ENCODE measurements at regions not wholly inside any gene's neighbourhood (a gene's known extent, or its start where the extent isn't known, plus 50 kb on each side); places are given as distances from the start of the nearest gene placed in this dataset.

- H2AFZ ChIP-seq (ENCODE audit: control insufficient read depth, low read length) = no peak overlapping the region
- DNase-seq (ENCODE audit: low read depth, low spot score) = no peak
- FAIRE-seq = no peak
- H3K9me1 ChIP-seq (ENCODE audit: control insufficient read depth, extremely low read depth, insufficient read depth, low read length) = no peaks in the 10 kb centered on the region
- H3K9me3 ChIP-seq (ENCODE audit: control insufficient read depth, low read depth, low read length) = no peaks in the 10 kb centered on the region
- H3K4me3 ChIP-seq (ENCODE audit: control insufficient read depth in 2 of 3, extremely low read depth in 1 of 3, insufficient read depth in 2 of 3, low read depth in 1 of 3, low read length in 3 of 3) = no peak overlapping the region
- TF ChIP-seq EZH2 (IDR thresholded peaks at IDR 0.05; ENCODE audit: low read length) = no peak
- TF ChIP-seq, protein P1, sequence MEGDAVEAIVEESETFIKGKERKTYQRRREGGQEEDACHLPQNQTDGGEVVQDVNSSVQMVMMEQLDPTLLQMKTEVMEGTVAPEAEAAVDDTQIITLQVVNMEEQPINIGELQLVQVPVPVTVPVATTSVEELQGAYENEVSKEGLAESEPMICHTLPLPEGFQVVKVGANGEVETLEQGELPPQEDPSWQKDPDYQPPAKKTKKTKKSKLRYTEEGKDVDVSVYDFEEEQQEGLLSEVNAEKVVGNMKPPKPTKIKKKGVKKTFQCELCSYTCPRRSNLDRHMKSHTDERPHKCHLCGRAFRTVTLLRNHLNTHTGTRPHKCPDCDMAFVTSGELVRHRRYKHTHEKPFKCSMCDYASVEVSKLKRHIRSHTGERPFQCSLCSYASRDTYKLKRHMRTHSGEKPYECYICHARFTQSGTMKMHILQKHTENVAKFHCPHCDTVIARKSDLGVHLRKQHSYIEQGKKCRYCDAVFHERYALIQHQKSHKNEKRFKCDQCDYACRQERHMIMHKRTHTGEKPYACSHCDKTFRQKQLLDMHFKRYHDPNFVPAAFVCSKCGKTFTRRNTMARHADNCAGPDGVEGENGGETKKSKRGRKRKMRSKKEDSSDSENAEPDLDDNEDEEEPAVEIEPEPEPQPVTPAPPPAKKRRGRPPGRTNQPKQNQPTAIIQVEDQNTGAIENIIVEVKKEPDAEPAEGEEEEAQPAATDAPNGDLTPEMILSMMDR (optimal IDR thresholded peaks at IDR 0.05 in 1 of 3, IDR thresholded peaks at IDR 0.05 in 1 of 3, conservative IDR thresholded peaks at IDR 0.05 in 1 of 3; ENCODE audit: extremely low read depth in 1 of 3, insufficient read depth in 2 of 3, low read length in 3 of 3) = no peak
- H3K27ac ChIP-seq (ENCODE audit: control insufficient read depth, insufficient read depth, low read length) = no peak overlapping the region
- H3K9ac ChIP-seq (ENCODE audit: control insufficient read depth, extremely low read depth, insufficient read depth, low read length) = no peak overlapping the region
- H3K36me3 ChIP-seq (ENCODE audit: control insufficient read depth in 2 of 2, extremely low read depth in 1 of 2, insufficient read depth in 2 of 2, low read length in 2 of 2) = no peaks in the 10 kb centered on the region
- H3K27me3 ChIP-seq (ENCODE audit: control insufficient read depth, extremely low read depth, insufficient read depth, low read length) = no peaks in the 10 kb centered on the region
- no peak overlapping the region for H3K4me2 ChIP-seq (ENCODE audit: control insufficient read depth, extremely low read depth, insufficient read depth, low read depth, low read length)
- dilution Hi-C loops (cut with MboI; ENCODE audit: extremely low pct_ligation_motif_present, low sequenced_read_pairs) = no loop called here
- no peaks in the 10 kb centered on the region for H3K79me2 ChIP-seq (ENCODE audit: control insufficient read depth, insufficient read depth, low read length)
- no peaks in the 10 kb centered on the region for H3K4me1 ChIP-seq (ENCODE audit: control insufficient read depth, extremely low read depth, insufficient read depth, low read length)
- H4K20me1 ChIP-seq (ENCODE audit: control insufficient read depth, extremely low read depth, insufficient read depth, low read length) = no peaks in the 10 kb centered on the region
These were observed 221.0 kb upstream of the GPRIN3 start for GRCh38 chr4:89528526-89529133.

DNA sequence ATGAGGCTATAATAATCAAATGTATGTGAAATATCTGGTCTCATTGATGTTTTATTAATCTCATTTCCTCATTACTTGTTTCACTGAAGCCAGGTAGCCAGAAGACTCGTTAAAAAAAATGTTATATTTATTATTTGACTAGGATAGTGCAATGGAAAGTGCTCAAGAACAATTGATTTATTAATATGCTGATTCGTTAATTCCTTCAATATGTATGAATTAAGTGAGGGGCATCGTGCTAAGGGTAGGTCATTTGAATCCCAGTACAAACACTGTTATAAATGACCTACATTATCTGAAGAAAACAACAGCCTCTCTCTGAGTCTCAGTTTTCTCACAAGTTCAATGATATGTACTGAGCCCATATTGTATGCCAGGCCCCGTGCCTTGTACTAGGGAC lies 214.2 kb upstream of the GPRIN3 start:
- H3K4me1 ChIP-seq (ENCODE audit: control insufficient read depth, extremely low read depth, insufficient read depth, low read length) = no peaks in the 10 kb centered on the region
- H3K9me1 ChIP-seq (ENCODE audit: control insufficient read depth, extremely low read depth, insufficient read depth, low read length) = no peaks in the 10 kb centered on the region
- H3K9ac ChIP-seq (ENCODE audit: control insufficient read depth, extremely low read depth, insufficient read depth, low read length) = no peak overlapping the region
- H4K20me1 ChIP-seq (ENCODE audit: control insufficient read depth, extremely low read depth, insufficient read depth, low read length) = no peaks in the 10 kb centered on the region
- TF ChIP-seq, protein P1 (optimal IDR thresholded peaks at IDR 0.05 in 1 of 3, IDR thresholded peaks at IDR 0.05 in 1 of 3, conservative IDR thresholded peaks at IDR 0.05 in 1 of 3; ENCODE audit: extremely low read depth in 1 of 3, insufficient read depth in 2 of 3, low read length in 3 of 3) = no peak
- TF ChIP-seq EZH2 (IDR thresholded peaks at IDR 0.05; ENCODE audit: low read length) = no peak
- dilution Hi-C loops (cut with MboI; ENCODE audit: extremely low pct_ligation_motif_present, low sequenced_read_pairs) = no loop called here
- H3K79me2 ChIP-seq (ENCODE audit: control insufficient read depth, insufficient read depth, low read length) = no peaks in the 10 kb centered on the region
- no peaks in the 10 kb centered on the region for H3K36me3 ChIP-seq (ENCODE audit: control insufficient read depth in 2 of 2, extremely low read depth in 1 of 2, insufficient read depth in 2 of 2, low read length in 2 of 2)
- no peak overlapping the region for H3K4me2 ChIP-seq (ENCODE audit: control insufficient read depth, extremely low read depth, insufficient read depth, low read depth, low read length)
- H3K27ac ChIP-seq (ENCODE audit: control insufficient read depth, insufficient read depth, low read length) = no peak overlapping the region
- FAIRE-seq (no peak), DNase-seq (ENCODE audit: low read depth, low spot score) (no peak)
- H3K4me3 ChIP-seq (ENCODE audit: control insufficient read depth in 2 of 3, extremely low read depth in 1 of 3, insufficient read depth in 2 of 3, low read depth in 1 of 3, low read length in 3 of 3) = no peak overlapping the region
- H3K9me3 ChIP-seq (ENCODE audit: control insufficient read depth, low read depth, low read length) = no peaks in the 10 kb centered on the region
- no peak overlapping the region for H2AFZ ChIP-seq (ENCODE audit: control insufficient read depth, low read length)
- peaks cover 5% of the 10 kb centered on the region for H3K27me3 ChIP-seq (ENCODE audit: control insufficient read depth, extremely low read depth, insufficient read depth, low read length)

Data from keratinocyte (primary cell).